Left ventricle myocardium inferior (tissue), 1 donor: ENCODE measurements at regions not wholly inside any gene's neighbourhood (a gene's known extent, or its start where the extent isn't known, plus 50 kb on each side); places are given as distances from the start of the nearest gene placed in this dataset.

Experiments used
- DNase-seq: peaks from one replicate; pipeline ENCODE4 v3.0.0-alpha.2; 2020
- H3K27ac ChIP-seq: fragments of 200-600 bp; replicated peaks from 2 replicates; pipeline ENCODE4 v1.8.0; 2021
- H3K27me3 ChIP-seq: fragments of 200-600 bp; 2 replicates; pipeline ENCODE4 v1.8.0; 2021; ENCODE audit warnings: low read depth
- H3K36me3 ChIP-seq: fragments of 200-600 bp; 2 replicates; pipeline ENCODE4 v1.8.0; 2021
- H3K4me1 ChIP-seq: fragments of 200-600 bp; 2 replicates; pipeline ENCODE4 v1.8.0; 2021
- H3K4me3 ChIP-seq: fragments of 200-600 bp; 2 replicates; pipeline ENCODE4 v1.8.0; 2021; ENCODE audit warnings: mild to moderate bottlenecking, moderate library complexity
- H3K9me3 ChIP-seq: fragments of 200-600 bp; replicated peaks from 2 replicates; pipeline ENCODE4 v1.8.0; 2021
- CTCF ChIP-seq: fragments of 200-600 bp; IDR thresholded peaks from 2 replicates; pipeline ENCODE4 v1.8.0; 2021; ENCODE audit warnings: antibody characterized with exemption, mild to moderate bottlenecking, borderline replicate concordance
- intact Hi-C: fragments of 100-400 bp; cut with micrococcal nuclease; formaldehyde crosslinking; loops from one replicate; pipeline ENCODE4 v1.11.0; 2022
- donor health status: DM: no; HTN: yes; CAD: no; lungs with severe emphysema.

GRCh38 chr20:40959325-40960092 lies 69.1 kb upstream of the TOP1 start:
- TF ChIP-seq CTCF = no peak
- DNase-seq = no peak
- intact Hi-C loops = no loop called here

GRCh38 chr20:40960101-40960500 lies 68.5 kb upstream of the TOP1 start:
- intact Hi-C loops = no loop called here
- Histone ChIP-seq H3K4me3 (no peak overlapping the region), H3K9me3 (no peaks in the 10 kb centered on the region), H3K36me3 (no peaks in the 10 kb centered on the region), H3K4me1 (peaks cover 4% of the 10 kb centered on the region), H3K27ac (no peak overlapping the region), H3K27me3 (peaks cover 5% of the 10 kb centered on the region)
- DNase-seq = no peak
- no peak for TF ChIP-seq CTCF

More at GRCh38 chr20:40959325-40960092, 69.1 kb upstream of the TOP1 start:
- Histone ChIP-seq H3K27me3 (peaks cover 11% of the 10 kb centered on the region), H3K4me3 (no peak overlapping the region), H3K27ac (no peak overlapping the region), H3K9me3 (no peaks in the 10 kb centered on the region), H3K36me3 (no peaks in the 10 kb centered on the region), H3K4me1 (peaks cover 4% of the 10 kb centered on the region)

- Histone ChIP-seq H3K27ac (no peak overlapping the region), H3K36me3 (no peaks in the 10 kb centered on the region), H3K9me3 (no peaks in the 10 kb centered on the region), H3K4me3 (no peak overlapping the region), H3K4me1 (peaks cover 4% of the 10 kb centered on the region), H3K27me3 (peaks cover under 1% of the 10 kb centered on the region)
- no peak for TF ChIP-seq CTCF
- intact Hi-C loops = no loop called here
- no peak for DNase-seq
Observed at GRCh38 chr20:40960521-40960956, 68.1 kb upstream of the TOP1 start.

GRCh38 chr20:40961176-40961575 lies 67.4 kb upstream of the TOP1 start:
- no peak for TF ChIP-seq CTCF
- H3K27ac ChIP-seq = no peak overlapping the region
- H3K9me3 ChIP-seq = no peaks in the 10 kb centered on the region
- no peak for DNase-seq
- H3K4me1 ChIP-seq = peaks cover 4% of the 10 kb centered on the region
- H3K36me3 ChIP-seq = no peaks in the 10 kb centered on the region
- H3K27me3 ChIP-seq = no peaks in the 10 kb centered on the region
- H3K4me3 ChIP-seq = no peak overlapping the region
- intact Hi-C loops = no loop called here

GRCh38 chr20:40961686-40962640 lies 66.7 kb upstream of the TOP1 start:
- intact Hi-C loops = no loop called here
- TF ChIP-seq CTCF = no peak
- no peak for DNase-seq

More at GRCh38 chr20:40961686-40962640, 66.7 kb upstream of the TOP1 start:
- no peaks in the 10 kb centered on the region for H3K36me3 ChIP-seq
- H3K9me3 ChIP-seq = no peaks in the 10 kb centered on the region
- H3K27me3 ChIP-seq = no peaks in the 10 kb centered on the region
- H3K4me1 ChIP-seq = peaks cover 4% of the 10 kb centered on the region
- no peak overlapping the region for H3K27ac ChIP-seq
- H3K4me3 ChIP-seq = no peak overlapping the region
